Activated CD4-positive, alpha-beta T cell treated with anti-CD3 and anti-CD28 coated beads for 48 hours (primary cell): ENCODE measurements at regions not wholly inside any gene's neighbourhood (a gene's known extent, or its start where the extent isn't known, plus 50 kb on each side); places are given as distances from the start of the nearest gene placed in this dataset.

ENCODE experiments used
- DNase-seq: peaks from one replicate; pipeline ENCODE4 v3.0.0-alpha.2; 2020

DNA sequence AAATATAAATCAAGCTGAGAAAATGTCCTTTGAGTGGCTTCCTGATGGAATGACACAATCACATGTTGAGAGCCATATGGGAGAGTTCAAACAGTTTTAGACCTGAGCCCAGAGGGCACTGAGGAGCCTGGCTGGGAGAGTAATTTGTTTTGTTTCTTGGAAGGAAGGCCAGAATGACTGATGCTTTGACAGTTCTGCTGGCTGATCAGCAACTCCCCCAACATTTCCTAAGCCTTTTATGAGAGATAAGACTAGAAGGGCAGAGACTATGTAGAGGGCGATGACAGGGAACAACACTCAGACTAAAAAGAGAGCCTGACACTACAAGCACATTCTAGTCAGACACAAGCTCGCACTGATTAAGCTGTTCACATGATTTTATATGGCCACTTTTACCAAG, 169.2 kb downstream of the COX7C start:
- no peak for DNase-seq

GRCh38 chr5:86795659-86796058, 177.9 kb downstream of the COX7C start:
- no peak for DNase-seq

- DNase-seq: no peak
These were observed 179.9 kb downstream of the COX7C start for GRCh38 chr5:86797677-86798076.

GRCh38 chr5:86806206-86806605, 188.5 kb downstream of the COX7C start:
- DNase-seq: no peak

DNA sequence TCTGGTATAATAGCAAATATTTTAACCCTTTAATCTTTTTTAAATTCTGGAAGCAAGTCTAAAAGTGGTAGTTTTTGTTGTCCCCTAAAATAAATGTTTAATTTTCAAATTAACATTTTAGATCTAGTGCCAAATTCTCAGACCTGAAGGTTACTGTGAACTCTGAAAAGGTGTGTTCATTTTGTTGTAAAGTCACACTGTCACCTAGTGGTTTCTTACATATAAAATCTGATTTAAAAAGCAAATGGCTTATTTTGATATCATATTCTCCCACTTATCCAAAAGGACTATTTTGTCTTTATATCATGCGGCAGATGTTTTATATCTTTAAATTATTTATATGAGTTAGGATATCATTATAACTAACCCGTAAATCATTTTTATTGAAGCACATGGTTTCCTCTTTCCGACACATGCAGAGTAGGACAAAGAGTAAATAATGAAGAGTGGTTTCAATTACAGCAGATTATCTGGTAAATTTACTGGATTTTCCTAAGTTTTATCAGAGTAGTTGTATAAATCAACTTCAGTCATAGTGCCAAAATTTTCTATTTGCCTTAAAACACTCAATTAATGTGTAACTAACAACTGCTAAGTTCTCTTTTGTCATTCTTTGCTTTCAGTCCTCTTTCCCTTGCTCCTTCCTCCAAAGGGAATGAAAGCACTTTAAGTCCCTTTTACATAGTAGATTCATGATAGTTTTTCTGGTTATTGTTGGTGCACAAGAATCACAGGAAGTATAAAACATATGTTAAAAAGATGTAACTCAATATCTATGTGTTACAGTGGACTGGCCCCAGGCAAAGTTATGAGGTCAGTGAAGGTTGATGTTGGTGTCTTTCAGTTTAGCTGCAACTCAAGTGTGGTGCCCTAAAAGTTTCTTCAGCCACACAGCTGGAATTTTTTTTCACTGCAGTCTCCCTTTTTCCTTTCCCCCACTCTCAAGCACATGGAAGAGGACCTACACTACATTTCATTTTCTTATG, 189.6 kb downstream of the COX7C start:
- DNase-seq: no peak

DNA sequence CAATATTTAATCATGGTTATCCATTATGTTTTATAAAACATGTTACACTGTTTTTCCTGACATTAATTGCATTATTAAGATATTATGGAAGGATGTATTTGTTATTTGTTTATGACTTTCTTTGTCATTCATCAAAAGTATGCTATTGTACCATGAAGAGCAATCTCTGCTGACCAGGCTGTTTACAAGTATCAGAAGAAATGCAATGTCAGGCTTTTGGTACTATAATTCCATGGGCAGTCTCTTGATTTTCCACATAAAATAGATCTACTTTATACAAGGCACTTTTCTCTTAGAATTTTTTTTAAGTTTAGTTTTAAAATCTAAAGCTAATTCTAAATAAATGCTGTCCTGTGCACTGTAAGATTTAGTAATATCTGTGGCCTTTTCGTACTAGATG, 196.6 kb downstream of the COX7C start:
- DNase-seq: no peak

DNA sequence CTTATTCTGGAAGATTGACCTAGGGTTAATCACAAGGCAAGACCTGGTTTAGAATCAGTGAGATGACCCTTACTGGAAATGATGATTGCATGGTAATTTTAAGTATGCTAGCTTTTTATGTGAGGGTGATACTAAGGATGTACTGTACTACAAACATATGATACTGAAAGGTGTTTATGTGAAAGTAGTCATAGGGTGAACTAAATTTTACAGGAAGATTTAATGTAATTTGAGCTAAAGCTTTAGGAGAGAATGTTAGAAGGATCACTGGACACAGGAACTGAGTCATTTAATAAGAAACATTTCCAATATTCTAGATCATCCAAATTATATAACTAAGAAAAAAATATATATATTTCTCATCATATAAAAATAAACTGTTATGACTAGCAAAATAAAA, 197.2 kb downstream of the COX7C start:
- no peak for DNase-seq

GRCh38 chr5:86824637-86825036, 206.9 kb downstream of the COX7C start:
- DNase-seq: no peak

DNA sequence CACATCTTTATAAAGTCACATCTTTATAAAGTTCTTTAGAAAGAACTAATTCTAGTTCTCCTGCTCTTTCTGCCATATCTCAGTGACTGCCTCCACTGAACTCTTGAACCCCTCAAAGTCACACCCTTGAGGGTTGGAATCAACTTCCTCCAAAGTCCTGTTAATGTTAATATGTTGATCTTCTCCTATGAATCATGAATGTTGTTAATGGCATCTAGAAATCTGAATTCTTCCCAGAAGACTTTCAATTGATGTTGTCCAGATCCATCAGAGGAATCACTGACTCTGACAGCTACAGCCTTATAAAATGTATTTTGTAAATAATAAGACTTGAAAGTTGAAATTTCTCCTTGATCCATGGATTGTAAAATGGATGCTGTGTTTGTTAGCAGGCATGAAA, 213.4 kb downstream of the COX7C start:
- DNase-seq: no peak

GRCh38 chr5:86833868-86834267, 216.1 kb downstream of the COX7C start:
- DNase-seq: no peak

- no peak for DNase-seq
These were observed 219.9 kb downstream of the COX7C start for GRCh38 chr5:86837610-86838009.

DNA sequence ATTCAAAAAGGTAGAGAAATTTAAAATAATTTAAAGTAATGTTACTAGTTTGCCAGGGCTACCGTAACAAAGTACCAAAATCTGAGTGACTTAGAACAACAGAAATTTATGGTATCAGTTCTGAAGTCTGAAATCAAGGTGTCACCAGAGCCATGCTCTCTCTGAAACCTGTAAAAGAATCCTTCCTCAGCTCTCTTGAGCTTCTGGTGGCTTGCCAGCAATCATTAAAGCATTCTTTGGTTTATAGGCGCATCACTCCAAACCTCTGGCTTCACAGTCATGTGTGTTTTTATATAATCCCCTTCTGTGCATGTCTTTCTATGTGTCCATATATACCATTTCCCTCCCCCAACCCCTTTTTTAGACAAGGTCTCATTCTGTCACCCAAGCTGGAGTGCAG, 220.3 kb downstream of the COX7C start:
- DNase-seq: no peak

DNA sequence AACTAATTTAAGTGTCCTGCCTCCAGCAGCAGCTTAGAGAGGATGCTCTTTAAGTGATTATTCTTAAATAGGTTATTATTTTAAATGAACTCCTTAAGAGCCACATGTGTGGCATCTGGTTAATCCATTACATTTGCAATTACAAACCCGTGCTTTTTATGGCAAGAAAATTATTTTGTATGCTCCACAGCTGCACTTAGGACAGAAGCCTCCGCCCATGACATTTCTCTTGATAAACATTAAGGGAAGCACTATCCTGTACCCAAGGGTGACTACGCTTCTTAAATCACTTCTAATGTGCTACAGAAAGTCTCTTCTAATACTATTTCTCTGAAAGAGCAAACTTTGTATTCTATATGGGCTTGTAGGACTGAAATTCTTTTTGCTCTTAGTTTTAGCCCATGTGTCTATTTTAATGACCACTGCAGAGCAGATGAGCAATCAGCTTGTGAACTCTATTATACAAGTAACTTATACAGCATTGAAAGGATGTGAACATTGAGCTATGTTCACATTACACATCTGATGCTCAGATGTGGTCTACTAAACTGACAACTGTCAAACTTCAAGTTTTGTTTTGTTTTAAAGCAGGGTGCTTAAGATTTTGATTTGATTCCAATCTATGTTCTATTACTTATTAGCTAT, 223.4 kb downstream of the COX7C start:
- no peak for DNase-seq

DNA sequence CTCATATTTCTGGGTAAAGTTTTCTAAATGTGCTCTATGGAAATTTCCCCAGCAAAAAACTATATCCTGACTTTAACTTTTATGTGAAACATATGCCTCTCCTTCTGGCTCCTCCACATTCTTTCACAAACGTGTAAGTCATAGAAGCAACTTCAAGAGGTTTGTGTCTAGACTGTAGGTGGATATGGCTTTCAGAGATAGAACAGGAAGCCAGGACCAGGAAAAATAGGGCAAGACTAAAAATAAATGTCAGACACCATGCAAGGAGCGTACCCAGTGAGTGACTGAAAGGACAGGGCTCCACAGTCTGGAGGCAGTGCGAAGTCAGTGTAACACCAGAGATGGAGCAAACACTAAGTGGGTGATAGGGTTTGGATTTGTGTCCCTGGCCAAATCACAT, 240.7 kb downstream of the COX7C start:
- no peak for DNase-seq

DNA sequence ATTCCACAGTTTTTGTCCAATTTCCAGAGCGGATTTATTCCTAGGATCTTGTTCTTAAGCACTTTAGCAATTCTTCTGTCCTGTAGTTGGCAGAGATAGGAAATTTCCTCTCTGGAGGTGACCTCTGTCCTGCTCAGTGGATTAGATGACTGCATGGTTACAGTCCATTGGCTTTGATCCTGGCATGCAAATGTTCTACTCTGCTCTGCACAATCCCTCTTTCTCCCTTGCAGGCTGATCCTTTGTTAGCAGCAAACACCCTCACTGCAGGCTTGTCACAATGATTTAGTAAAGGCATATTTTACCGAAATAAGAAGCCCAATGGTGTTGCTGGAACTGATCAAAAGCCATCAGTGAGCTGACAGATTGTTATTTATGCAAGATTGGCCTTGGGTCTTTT, 243.8 kb downstream of the COX7C start:
- no peak for DNase-seq

DNA sequence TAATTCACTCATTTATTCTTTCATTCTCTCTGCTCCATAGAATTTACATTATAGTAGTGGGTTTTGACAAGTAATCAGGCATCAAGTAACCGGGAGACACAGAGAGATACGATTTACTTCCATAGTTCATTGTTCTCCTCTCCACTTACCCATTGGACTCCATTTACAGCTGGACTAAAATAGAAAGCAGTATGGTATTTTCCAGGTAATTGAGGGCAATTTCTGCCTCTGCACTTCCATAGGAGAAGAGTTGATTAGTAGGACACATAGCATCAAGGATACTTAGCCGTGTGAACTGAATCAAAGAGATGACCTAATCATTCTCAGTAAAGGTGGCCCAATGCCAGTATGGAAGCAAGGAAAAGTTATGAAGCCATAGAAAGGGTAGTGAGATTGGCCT, 244.4 kb downstream of the COX7C start:
- no peak for DNase-seq

GRCh38 chr5:86864051-86864450, 246.3 kb downstream of the COX7C start:
- no peak for DNase-seq

GRCh38 chr5:86865256-86865785, 247.6 kb downstream of the COX7C start:
- no peak for DNase-seq

GRCh38 chr5:86866036-86866435, 248.3 kb downstream of the COX7C start:
- no peak for DNase-seq

GRCh38 chr5:86869268-86869667, 251.5 kb downstream of the COX7C start:
- no peak for DNase-seq

DNA sequence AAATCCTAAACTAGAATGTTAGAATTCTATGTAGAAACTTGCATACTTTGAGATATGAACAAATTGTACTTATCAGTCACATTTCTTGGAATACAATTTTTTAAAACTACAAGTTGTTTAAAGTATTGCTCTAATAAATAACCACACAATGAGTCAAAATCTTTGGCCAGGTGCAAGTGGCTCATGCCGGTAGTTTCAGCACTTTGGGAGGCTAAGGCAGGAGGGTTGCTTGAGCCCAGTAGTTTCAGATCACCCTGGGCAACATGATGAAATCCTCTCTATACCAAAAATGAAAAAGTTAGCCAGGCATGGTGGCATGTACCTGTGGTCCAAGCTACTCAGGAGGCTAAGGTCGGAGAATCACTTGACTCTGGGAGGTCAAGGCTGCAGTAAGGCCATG, 257.8 kb downstream of the COX7C start:
- DNase-seq: no peak

DNA sequence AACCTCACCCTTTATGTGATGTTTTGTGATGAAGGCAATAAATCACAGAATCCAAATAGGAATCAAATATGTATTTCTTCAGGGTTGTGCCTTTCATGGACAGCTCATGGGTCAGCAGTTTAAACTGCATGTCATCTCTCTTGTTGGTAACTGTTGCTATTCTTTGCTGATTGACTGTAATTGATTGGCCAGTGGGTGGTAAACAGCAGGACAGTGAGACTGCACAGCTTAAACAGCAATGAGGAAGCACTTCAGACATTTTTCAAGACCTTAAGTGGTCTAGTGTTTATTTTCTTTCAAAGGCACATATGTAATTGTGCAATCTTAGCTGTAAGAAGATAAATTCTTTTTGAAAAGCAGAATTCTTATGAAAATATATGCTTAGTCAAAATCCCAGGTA, 260.5 kb downstream of the COX7C start:
- DNase-seq: no peak

GRCh38 chr5:86879086-86879485, 261.3 kb downstream of the COX7C start:
- no peak for DNase-seq

DNA sequence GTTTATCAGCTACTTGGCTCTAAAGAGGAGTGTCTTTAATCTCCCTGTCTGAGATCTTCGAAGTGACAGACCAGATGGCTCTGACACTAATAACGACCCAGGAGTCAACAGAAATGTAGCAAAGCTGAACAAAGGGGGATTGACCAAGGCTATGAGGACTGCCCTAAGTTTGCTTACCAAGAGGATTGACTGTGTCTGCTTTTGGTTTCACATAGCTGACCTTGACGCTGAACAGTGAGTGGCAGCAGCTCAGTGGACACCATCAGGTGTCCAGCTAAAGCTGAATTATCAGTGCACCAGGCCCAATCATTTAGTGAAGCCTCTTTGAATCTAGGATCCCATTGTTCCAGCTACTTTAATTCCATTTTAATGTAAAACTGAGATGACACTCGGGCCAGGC, 262.6 kb downstream of the COX7C start:
- no peak for DNase-seq
